AG09319 (cell line): ENCODE measurements at regions not wholly inside any gene's neighbourhood (a gene's known extent, or its start where the extent isn't known, plus 50 kb on each side); places are given as distances from the start of the nearest gene placed in this dataset.

Experiments
- DNase-seq: peaks from one replicate; pipeline ENCODE4 v3.0.0-alpha.2; 2010; ENCODE audit warnings: low read depth; ENCODE audit errors: extremely low read depth
- TF ChIP-seq, protein P1 (sequence below): IDR thresholded peaks from 2 replicates; pipeline ENCODE4 v1.5.1; 2011; ENCODE audit warnings: low read depth, mild to moderate bottlenecking, inconsistent platforms, low read length, moderate library complexity

DNA sequence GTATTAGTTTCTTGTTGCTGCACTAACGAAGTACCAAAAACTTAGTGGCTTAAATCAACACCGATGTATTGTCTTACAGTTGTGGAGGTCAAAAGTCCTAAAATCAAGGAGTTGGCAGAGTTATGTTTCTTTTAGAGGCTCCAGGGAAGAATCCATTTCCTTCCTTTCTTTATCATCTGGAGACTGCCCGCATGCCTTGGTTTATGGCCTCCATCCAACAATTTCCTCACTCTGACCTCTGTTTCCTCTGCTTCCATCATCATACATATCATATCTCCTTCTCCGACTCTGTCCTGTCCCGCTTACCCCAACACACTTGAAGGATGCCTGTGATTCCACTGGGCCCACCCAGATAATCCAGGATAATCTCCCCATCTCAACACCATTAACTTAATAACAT is 627.8 kb downstream of the KCNJ2 start:
- TF ChIP-seq, protein P1, sequence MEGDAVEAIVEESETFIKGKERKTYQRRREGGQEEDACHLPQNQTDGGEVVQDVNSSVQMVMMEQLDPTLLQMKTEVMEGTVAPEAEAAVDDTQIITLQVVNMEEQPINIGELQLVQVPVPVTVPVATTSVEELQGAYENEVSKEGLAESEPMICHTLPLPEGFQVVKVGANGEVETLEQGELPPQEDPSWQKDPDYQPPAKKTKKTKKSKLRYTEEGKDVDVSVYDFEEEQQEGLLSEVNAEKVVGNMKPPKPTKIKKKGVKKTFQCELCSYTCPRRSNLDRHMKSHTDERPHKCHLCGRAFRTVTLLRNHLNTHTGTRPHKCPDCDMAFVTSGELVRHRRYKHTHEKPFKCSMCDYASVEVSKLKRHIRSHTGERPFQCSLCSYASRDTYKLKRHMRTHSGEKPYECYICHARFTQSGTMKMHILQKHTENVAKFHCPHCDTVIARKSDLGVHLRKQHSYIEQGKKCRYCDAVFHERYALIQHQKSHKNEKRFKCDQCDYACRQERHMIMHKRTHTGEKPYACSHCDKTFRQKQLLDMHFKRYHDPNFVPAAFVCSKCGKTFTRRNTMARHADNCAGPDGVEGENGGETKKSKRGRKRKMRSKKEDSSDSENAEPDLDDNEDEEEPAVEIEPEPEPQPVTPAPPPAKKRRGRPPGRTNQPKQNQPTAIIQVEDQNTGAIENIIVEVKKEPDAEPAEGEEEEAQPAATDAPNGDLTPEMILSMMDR, result no peak
- no peak for DNase-seq

DNA sequence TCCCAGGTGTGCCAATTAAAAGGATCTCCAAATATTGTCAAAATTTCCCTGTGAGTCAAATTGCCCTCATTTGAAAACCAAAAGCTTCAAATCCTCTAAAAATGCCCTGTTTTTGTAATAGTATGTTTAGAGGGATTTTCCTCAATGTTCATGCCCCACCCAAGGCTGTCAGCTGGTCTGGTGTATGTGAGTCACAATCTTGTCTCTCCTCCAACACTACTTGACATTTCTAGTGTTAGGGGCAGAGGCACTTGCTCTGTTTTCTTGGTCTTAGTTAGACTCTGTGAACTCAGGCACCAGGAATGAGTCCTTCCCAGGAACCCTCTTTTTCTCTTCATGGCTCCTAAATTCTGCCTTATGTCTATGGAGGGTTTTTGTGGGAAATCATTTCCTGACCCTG is 634.8 kb downstream of the KCNJ2 start:
- TF ChIP-seq, protein P1, result no peak
- no peak for DNase-seq

DNA sequence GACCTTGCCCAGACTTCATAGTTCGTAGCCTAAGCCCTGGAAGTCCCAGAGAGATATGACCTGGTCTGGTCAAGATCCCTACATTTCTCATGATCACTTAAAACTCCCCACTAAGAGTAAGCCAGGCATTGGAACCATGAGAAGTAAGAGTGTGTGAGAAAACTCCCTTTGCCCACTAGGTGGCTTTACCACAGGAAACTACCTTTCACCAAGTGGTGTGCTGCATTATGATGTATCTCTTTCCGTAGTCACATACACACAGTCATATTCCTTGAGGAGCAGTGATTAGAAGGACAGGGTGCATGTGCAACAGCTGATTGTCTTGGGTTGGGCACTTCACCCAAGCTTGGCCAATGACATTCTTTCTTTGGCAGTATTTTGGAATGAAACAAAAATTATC is 639.3 kb downstream of the KCNJ2 start:
- TF ChIP-seq, protein P1, result no peak; the same call in 1 of the 2 replicates
- DNase-seq, result no peak

DNA sequence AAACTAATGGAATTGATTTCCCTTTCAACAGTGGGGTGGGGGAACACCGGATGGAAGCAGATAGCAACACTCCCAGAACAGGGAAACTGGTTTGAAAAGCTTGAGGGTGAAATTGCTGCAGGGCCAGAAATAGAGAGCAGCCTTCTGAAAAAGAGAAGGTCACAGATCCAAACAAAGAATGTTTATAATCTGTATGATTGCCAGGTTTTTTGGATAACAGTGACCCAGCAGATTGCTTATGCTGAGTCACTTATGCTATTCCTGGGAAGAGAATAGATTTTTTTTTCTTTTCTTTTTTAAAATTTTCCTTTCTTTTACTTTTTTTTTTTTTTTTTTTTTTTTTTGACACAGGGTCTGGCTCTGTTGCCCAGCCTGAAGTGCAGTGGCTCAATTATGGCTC is 641.3 kb downstream of the KCNJ2 start:
- TF ChIP-seq, protein P1, result no peak

DNA sequence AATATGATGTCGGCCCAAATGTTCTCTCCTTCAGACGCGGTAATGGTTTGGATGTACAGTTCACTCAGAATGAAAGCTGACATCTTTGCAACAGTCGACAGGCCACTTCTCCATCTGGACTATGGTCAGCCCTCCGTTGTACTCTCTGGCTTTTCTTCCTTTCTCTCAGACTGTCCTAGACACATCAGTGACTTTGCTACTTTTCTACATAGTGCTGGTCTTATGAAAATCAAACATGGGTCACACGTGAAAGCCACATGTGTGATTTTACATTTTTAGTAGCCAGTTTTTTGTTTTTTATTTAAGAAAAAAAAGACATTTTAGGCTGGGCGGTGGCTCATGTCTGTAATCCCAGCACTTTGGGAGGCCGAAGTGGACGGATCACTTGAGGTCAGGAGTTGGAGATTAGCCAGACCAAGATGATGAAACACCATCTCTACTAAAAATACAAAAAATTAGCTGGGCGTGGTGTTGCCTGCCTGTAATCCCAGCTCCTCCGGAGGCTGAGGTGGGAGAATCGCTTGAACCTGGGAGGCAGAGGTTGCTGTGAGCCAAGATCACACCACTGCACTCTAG is 644.1 kb downstream of the KCNJ2 start:
- TF ChIP-seq, protein P1, result no peak
- DNase-seq, result peak; percentile 34

More for the DNA sequence above, 641.3 kb downstream of the KCNJ2 start:
- DNase-seq, result peak; percentile 19

DNA sequence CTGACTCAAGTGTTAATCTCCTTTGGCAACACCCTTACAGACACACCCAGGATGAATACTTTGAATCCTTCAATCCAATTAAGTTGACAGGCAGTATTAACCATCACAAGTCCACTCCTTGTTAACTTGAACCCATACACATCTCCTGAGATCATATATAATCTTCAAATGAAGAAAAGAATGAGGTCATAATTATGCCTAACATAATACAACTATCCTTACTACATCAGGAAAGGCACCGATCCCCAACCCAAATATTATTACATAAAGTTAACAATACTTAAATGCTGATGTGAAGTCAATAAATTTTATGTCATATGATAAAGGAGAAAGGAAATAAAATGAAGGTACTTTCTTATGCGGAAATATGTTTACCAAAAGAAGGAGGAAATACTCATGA is 649.9 kb downstream of the KCNJ2 start:
- no peak for DNase-seq
- TF ChIP-seq, protein P1, result no peak

DNA sequence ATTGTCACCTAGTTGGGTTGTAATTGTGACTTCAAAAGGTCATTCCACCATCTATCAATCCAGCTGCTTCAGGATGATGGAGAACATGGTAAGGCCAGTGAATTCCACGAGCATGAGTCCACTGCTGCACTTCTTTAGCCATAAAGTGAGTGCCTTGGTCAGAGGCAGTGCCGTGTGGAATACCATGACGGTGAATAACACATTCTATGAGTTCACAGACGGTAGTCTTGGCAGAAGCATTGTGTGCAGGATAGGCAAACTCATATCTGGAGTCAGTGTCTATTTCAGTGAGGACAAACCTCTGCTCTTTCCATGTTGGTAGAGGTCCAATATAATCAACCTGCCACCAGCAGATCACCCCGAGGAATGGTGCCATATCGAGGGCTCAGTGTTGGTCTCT is 650.9 kb downstream of the KCNJ2 start:
- TF ChIP-seq, protein P1, result no peak

More for the DNA sequence above, 650.9 kb downstream of the KCNJ2 start:
- DNase-seq, result no peak
